GM12878 (cell line): ENCODE measurements at regions not wholly inside any gene's neighbourhood (a gene's known extent, or its start where the extent isn't known, plus 50 kb on each side); places are given as distances from the start of the nearest gene placed in this dataset.

Experiments
- ATAC-seq: fragments of 200-7000 bp; cut with Tn5 transposase; 3 replicates; pipeline ENCODE4 v1.9.1; 2020; ENCODE audit warnings: mild to moderate bottlenecking, moderate library complexity
- BruUV-seq: library from RNA; stranded (reverse); fragments of 400-500 nt; replicated peaks from 2 replicates; lab custom pipeline; 2021; lab: Mats Ljungman, UMichigan
- CTCF ChIA-PET: fragments of 300-600 bp; sonication (Branson Sonifier 250); formaldehyde crosslinking; extraction: SDS; loops from one replicate; lab custom pipeline; 2021; ENCODE audit warnings: inconsistent platforms; lab: Yijun Ruan, JAX
- POLR2A ChIA-PET: fragments of 350-600 bp; formaldehyde crosslinking; extraction: SDS; loops from one replicate; lab custom pipeline; 2021; ENCODE audit warnings: inconsistent platforms; lab: Charles Lee
- RAD21 ChIA-PET: fragments of 300-600 bp; sonication (Branson Sonifier 250); formaldehyde crosslinking; loops from one replicate; lab custom pipeline; 2023; ENCODE audit warnings: antibody characterized with exemption; ENCODE audit not compliant: unreplicated experiment; lab: Charles Lee
- SMC1A ChIA-PET: fragments of 300-600 bp; sonication (Branson Sonifier 250); formaldehyde crosslinking; loops from one replicate; lab custom pipeline; 2023; ENCODE audit not compliant: unreplicated experiment, uncharacterized antibody; lab: Charles Lee
- DNase-seq: peaks from one replicate; pipeline ENCODE4 v3.0.0-alpha.2; 2011; ENCODE audit warnings: low read depth, low spot score
- FAIRE-seq: peaks from 3 replicates; lab custom pipeline; 2011; peaks lifted over from hg19 to GRCh38; lab: Jason Lieb, UNC
- H2AFZ ChIP-seq: 2 replicates; pipeline ENCODE4 v1.6.0; 2011; ENCODE audit warnings: low read depth, low read length, control low read depth; ENCODE audit not compliant: control insufficient read depth
- H3K27ac ChIP-seq: 2 replicates; pipeline ENCODE4 v1.5.1; 2011; ENCODE audit warnings: control low read depth; ENCODE audit not compliant: control insufficient read depth, insufficient read depth
- H3K27me3 ChIP-seq, 2 experiments: replicated peaks in 1 of 2; 2 replicates each; pipeline versions ENCODE4 v1.6.0 to v1.6.1; 2011; ENCODE audit warnings: low read length in 1 of 2; ENCODE audit not compliant: control insufficient read depth in 2 of 2, insufficient read depth in 2 of 2
- H3K36me3 ChIP-seq, 2 experiments: 2 replicates each; pipeline ENCODE4 v1.5.1; 2011; ENCODE audit warnings: low read length in 1 of 2; ENCODE audit not compliant: control insufficient read depth in 2 of 2, insufficient read depth in 2 of 2
- H3K4me1 ChIP-seq: 2 replicates; pipeline ENCODE4 v1.6.1; 2011; ENCODE audit warnings: mild to moderate bottlenecking, low read length, moderate library complexity, mixed read lengths; ENCODE audit not compliant: control insufficient read depth, insufficient read depth
- H3K4me2 ChIP-seq: 2 replicates; pipeline ENCODE4 v1.6.0; 2011; ENCODE audit warnings: control low read depth; ENCODE audit not compliant: control insufficient read depth, insufficient read depth
- H3K4me3 ChIP-seq: fragments of 200-600 bp; sonication (generic); 2 replicates; pipeline ENCODE4 v1.5.1; 2016
- H3K79me2 ChIP-seq: 2 replicates; pipeline ENCODE4 v1.6.0; 2011; ENCODE audit warnings: low read length; ENCODE audit not compliant: control insufficient read depth, insufficient read depth
- H3K9ac ChIP-seq: 2 replicates; pipeline ENCODE4 v1.8.0; 2011; ENCODE audit warnings: low read length, control low read depth, mixed read lengths; ENCODE audit not compliant: control insufficient read depth, insufficient read depth
- H3K9me3 ChIP-seq: replicated peaks from 3 replicates; pipeline ENCODE4 v1.5.1; 2011; ENCODE audit warnings: mild to moderate bottlenecking, low read length; ENCODE audit not compliant: control insufficient read depth, insufficient read depth
- H4K20me1 ChIP-seq: 2 replicates; pipeline ENCODE4 v1.6.0; 2011; ENCODE audit not compliant: control insufficient read depth, insufficient read depth
- ATF3 ChIP-seq: IDR thresholded peaks from 2 replicates; pipeline ENCODE4 v1.6.1; 2011; ENCODE audit warnings: low read depth, mild to moderate bottlenecking, low read length, moderate library complexity, borderline replicate concordance; ENCODE audit errors: extremely low read depth
- ELK1 ChIP-seq: IDR thresholded peaks from 2 replicates; pipeline ENCODE4 v1.6.1; 2012; ENCODE audit warnings: low read depth, low read length, improper control_type of control experiment
- FOS ChIP-seq: IDR thresholded peaks from 3 replicates; pipeline ENCODE4 v1.6.1; 2011; ENCODE audit warnings: borderline replicate concordance; ENCODE audit not compliant: insufficient read length; ENCODE audit errors: extremely low read depth
- HDAC2 ChIP-seq: fragments of 200-600 bp; sonication (generic); IDR thresholded peaks from 2 replicates; pipeline ENCODE4 v1.6.1; 2017
- IKZF1 ChIP-seq: fragments of 450-650 bp; conservative IDR thresholded peaks from 2 replicates; pipeline ENCODE4 v1.6.1; 2017; ENCODE audit warnings: antibody characterized with exemption, mild to moderate bottlenecking
- KLF5 ChIP-seq: fragments of 450-650 bp; IDR thresholded peaks from 2 replicates; pipeline ENCODE4 v1.6.1; 2014; ENCODE audit warnings: mild to moderate bottlenecking; ENCODE audit not compliant: partially characterized antibody
- SIX5 ChIP-seq: IDR thresholded peaks from 2 replicates; pipeline ENCODE4 v1.6.1; 2011; ENCODE audit warnings: mild to moderate bottlenecking, low read depth, low read length, moderate library complexity; ENCODE audit not compliant: severe bottlenecking
- SMAD5 ChIP-seq: IDR thresholded peaks from 2 replicates; pipeline ENCODE4 v1.6.1; 2016; ENCODE audit warnings: antibody characterized with exemption, low read depth
- SMARCA5 ChIP-seq: fragments of 450-650 bp; IDR thresholded peaks from 2 replicates; pipeline ENCODE4 v1.6.1; 2017; ENCODE audit warnings: mild to moderate bottlenecking
- SMC3 ChIP-seq: IDR thresholded peaks from 2 replicates; pipeline ENCODE4 v1.6.1; 2011; ENCODE audit warnings: low read length, improper control_type of control experiment, borderline replicate concordance
- ZNF274 ChIP-seq: IDR thresholded peaks from one replicate; pipeline ENCODE4 v1.8.0; 2011; ENCODE audit not compliant: insufficient read length, insufficient read depth
- WGBS: methylation state at CpG from one replicate; pipeline ENCODE4 v1.1.6; 2016; ENCODE audit warnings: low lambda C conversion rate; ENCODE audit not compliant: insufficient replicate concordance, insufficient coverage; ENCODE audit errors: missing lambda C conversion rate; 5-methylcytosine and 5-hydroxymethylcytosine counted together
- in situ Hi-C: fragments of 300-500 bp; cut with MboI; formaldehyde crosslinking; loops from 9 replicates; pipeline ENCODE4 v1.14.3; 2018; ENCODE audit warnings: mixed read lengths
- intact Hi-C: fragments of 100-400 bp; cut with micrococcal nuclease; formaldehyde crosslinking; loops from one replicate; pipeline ENCODE4 v1.14.2; 2022; ENCODE audit not compliant: unreplicated experiment
- TF ChIP-seq, protein P1 (sequence below): IDR thresholded peaks from 2 replicates; pipeline ENCODE4 v1.6.1; 2012; ENCODE audit warnings: mild to moderate bottlenecking, low read depth, low read length
- TF ChIP-seq, protein P2 (sequence below), 3 experiments: IDR thresholded peaks in 2 of 3; conservative IDR thresholded peaks in 1 of 3; 2 replicates each; pipeline ENCODE4 v1.5.1; 2011; ENCODE audit warnings: low read depth in 3 of 3, low read length in 3 of 3, mild to moderate bottlenecking in 3 of 3, control low read depth in 2 of 3, moderate library complexity in 2 of 3, inconsistent platforms in 1 of 3, mixed read lengths in 1 of 3; ENCODE audit not compliant: control insufficient read depth in 2 of 3, insufficient read depth in 1 of 3; ENCODE audit errors: extremely low read depth in 1 of 3

DNA sequence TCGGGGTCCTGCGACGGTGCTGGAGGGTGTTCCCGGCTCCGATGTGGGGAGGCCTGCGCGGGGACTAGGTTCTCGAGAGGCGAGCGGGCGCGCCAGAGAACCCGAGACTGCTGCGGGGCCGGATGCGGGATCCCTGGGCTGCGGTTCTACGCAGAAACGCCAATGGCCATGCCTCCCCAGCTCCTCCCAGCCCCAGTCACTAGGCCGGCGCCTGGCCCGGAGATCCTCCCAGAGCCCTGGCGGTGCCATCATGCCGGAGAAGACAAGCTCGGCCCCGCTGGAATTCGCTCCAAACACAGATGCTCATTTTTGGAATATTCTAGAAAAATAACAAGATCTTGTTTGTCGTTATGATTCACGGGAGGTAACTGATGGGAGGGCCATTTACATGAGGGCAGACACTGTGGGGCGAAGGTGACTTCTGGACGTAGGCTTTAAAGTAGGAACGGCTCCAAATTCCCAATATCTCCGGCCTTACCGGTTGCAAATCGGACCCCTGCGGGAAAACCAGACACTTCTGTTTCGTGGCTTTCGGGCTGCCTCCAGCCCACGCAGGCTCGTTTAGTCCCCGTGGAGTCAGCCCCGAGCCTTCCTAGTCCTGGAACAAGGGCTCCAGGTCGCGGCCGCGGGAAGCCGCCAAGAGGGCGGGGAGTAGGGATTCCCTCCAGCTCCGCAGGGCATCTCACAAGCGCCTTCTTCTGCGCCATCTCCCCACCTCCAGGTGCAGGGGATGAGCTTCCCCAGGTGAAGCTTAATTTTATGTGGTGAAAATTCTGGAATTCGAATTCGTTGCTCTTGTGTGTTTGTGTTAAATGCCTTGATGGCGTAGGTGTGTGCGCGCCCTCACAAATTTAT, 74.8 kb upstream of the POLG start (continued):
- TF ChIP-seq SMARCA5 (no peak), ZNF274 (no peak), IKZF1 (no peak)
- TF ChIP-seq, protein P1, sequence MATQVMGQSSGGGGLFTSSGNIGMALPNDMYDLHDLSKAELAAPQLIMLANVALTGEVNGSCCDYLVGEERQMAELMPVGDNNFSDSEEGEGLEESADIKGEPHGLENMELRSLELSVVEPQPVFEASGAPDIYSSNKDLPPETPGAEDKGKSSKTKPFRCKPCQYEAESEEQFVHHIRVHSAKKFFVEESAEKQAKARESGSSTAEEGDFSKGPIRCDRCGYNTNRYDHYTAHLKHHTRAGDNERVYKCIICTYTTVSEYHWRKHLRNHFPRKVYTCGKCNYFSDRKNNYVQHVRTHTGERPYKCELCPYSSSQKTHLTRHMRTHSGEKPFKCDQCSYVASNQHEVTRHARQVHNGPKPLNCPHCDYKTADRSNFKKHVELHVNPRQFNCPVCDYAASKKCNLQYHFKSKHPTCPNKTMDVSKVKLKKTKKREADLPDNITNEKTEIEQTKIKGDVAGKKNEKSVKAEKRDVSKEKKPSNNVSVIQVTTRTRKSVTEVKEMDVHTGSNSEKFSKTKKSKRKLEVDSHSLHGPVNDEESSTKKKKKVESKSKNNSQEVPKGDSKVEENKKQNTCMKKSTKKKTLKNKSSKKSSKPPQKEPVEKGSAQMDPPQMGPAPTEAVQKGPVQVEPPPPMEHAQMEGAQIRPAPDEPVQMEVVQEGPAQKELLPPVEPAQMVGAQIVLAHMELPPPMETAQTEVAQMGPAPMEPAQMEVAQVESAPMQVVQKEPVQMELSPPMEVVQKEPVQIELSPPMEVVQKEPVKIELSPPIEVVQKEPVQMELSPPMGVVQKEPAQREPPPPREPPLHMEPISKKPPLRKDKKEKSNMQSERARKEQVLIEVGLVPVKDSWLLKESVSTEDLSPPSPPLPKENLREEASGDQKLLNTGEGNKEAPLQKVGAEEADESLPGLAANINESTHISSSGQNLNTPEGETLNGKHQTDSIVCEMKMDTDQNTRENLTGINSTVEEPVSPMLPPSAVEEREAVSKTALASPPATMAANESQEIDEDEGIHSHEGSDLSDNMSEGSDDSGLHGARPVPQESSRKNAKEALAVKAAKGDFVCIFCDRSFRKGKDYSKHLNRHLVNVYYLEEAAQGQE = no peak
- TF ChIP-seq, all 136 proteins: peak for 0

DNA sequence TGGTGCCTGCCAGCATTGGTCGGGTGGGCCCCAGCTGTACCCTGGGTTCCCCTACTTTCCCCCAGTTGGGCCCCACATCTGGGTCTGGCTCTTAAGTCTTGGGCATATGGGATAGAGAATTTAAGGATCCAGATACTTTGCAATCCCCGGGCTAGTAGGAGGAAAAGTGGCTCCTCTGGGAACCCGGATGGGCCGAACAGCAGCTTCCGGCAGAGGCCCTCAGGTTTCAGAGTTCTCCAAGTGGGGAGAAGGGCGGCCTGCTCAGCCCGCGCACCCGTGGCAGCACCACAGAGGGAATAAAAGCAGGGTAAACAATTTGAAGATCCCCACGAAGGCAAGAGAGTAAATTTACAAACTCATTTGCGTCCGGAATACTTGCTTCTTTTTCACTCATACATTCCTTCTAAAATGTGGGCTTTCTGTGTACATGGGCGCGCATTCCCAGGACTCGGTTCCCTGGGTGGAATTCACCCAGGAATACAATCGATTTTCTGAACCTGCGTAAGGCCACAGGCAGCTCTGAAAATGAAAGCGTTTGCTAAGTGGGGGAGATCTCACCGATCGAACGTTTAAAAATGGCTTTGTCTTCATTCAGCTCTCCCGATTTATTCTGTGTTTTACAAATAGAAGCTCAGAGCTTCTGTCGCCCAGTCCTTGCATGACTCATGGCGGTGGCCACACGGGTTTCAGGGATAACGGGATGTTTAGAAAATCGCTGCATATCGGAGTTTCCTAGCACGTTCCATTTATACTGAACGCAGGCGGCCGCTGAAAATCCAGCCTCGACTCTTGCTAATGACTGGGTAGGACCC, 74.0 kb upstream of the POLG start:
- CTCF ChIA-PET = interaction anchor here (1.0 to 1.6 kb wide), 2 partner anchors 11 to 18 kb away, joined by 3 to 6 read pairs; no protein-coding TSS in a partner anchor
- FAIRE-seq = no peak
- POLR2A ChIA-PET = no interaction called here
- H3K79me2 ChIP-seq = no peaks in the 10 kb centered on the region
- H3K9ac ChIP-seq = no peak overlapping the region; the same call in 1 of the 2 replicates
- H3K27me3 ChIP-seq = peaks cover 9 to 41% of the 10 kb centered on the region in 2 experiments
- no peak overlapping the region for H3K27ac ChIP-seq
- peak overlapping the region; percentile 89 for H3K4me2 ChIP-seq
- no TSS peak for BruUV-seq
- H2AFZ ChIP-seq = peak overlapping the region; percentile 16
- H3K4me1 ChIP-seq = peaks cover 5% of the 10 kb centered on the region
- in situ Hi-C loops (no loop called here), intact Hi-C loops (no loop called here)
- ATAC-seq = no peak
- RAD21 ChIA-PET = interaction anchor here (1.0 kb wide), 1 partner anchor 50 kb away, joined by 5 read pairs; no protein-coding TSS in a partner anchor
- no peak for DNase-seq
- no peaks in the 10 kb centered on the region; a peak in 1 of 4 replicates for H3K36me3 ChIP-seq
- WGBS = 13% methylated on average over 29 of the region's 33 CpGs
- H3K4me3 ChIP-seq = peak overlapping the region; percentile 62
- no peaks in the 10 kb centered on the region for H3K9me3 ChIP-seq
- 0 out of 2 replicates have a peak, but pooled peaks cover 2% of the 10 kb centered on the region for H4K20me1 ChIP-seq
- SMC1A ChIA-PET = interaction anchor here (1.0 to 1.1 kb wide), 2 partner anchors 50 to 64 kb away, joined by 3 to 7 read pairs; no protein-coding TSS in a partner anchor
- TF ChIP-seq KLF5 = no peak
- no peak for TF ChIP-seq SMC3
- TF ChIP-seq ATF3 = no peak
- TF ChIP-seq SIX5 = no peak
- no peak for TF ChIP-seq FOS
- no peak for TF ChIP-seq SMAD5
- TF ChIP-seq HDAC2 = no peak
- TF ChIP-seq, protein P2, sequence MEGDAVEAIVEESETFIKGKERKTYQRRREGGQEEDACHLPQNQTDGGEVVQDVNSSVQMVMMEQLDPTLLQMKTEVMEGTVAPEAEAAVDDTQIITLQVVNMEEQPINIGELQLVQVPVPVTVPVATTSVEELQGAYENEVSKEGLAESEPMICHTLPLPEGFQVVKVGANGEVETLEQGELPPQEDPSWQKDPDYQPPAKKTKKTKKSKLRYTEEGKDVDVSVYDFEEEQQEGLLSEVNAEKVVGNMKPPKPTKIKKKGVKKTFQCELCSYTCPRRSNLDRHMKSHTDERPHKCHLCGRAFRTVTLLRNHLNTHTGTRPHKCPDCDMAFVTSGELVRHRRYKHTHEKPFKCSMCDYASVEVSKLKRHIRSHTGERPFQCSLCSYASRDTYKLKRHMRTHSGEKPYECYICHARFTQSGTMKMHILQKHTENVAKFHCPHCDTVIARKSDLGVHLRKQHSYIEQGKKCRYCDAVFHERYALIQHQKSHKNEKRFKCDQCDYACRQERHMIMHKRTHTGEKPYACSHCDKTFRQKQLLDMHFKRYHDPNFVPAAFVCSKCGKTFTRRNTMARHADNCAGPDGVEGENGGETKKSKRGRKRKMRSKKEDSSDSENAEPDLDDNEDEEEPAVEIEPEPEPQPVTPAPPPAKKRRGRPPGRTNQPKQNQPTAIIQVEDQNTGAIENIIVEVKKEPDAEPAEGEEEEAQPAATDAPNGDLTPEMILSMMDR (IDR thresholded peaks at IDR 0.05 in 2 of 3, conservative IDR thresholded peaks at IDR 0.05 in 1 of 3; ENCODE audit: control insufficient read depth in 2 of 3, extremely low read depth in 1 of 3, insufficient read depth in 1 of 3, low read depth in 3 of 3, low read length in 3 of 3) = no peak
- TF ChIP-seq ELK1 = no peak
